Activated CD8-positive, alpha-beta T cell treated with anti-CD3 and anti-CD28 coated beads for 36 hours (primary cell): ENCODE measurements at regions not wholly inside any gene's neighbourhood (a gene's known extent, or its start where the extent isn't known, plus 50 kb on each side); places are given as distances from the start of the nearest gene placed in this dataset.
"Not testable (repeated sequence)": the region's sequence is repeated elsewhere in the genome, so short reads cannot be mapped to it uniquely, and the experiment has no call there.

Experiments used
- ATAC-seq: fragments of 200-7000 bp; cut with Tn5 transposase; one replicate; pipeline ENCODE4 v1.10.0; 2021; ENCODE audit warnings: mild to moderate bottlenecking, moderate library complexity
- CTCF ChIA-PET: fragments of 350-600 bp; sonication (Branson Sonifier 250); formaldehyde crosslinking; loops from one replicate; lab custom pipeline; 2021; ENCODE audit warnings: antibody characterized with exemption; lab: Charles Lee
- POLR2A ChIA-PET: fragments of 350-600 bp; sonication (Branson Sonifier 250); formaldehyde crosslinking; loops from one replicate; lab custom pipeline; 2021; ENCODE audit warnings: antibody characterized with exemption; lab: Charles Lee
- DNase-seq: peaks from one replicate; pipeline ENCODE4 v3.0.0-alpha.2; 2020
- H3K27ac Mint-ChIP-seq: one replicate; pipeline ENCODE4 v1.8.0; 2021; ENCODE audit warnings: mild to moderate bottlenecking, mixed read lengths
- H3K27me3 Mint-ChIP-seq: one replicate; pipeline ENCODE4 v1.8.0; 2021; ENCODE audit warnings: mixed read lengths
- H3K36me3 Mint-ChIP-seq: one replicate; pipeline ENCODE4 v1.8.0; 2021; ENCODE audit warnings: low read depth, mixed read lengths
- H3K4me1 Mint-ChIP-seq: one replicate; pipeline ENCODE4 v1.8.0; 2021; ENCODE audit warnings: low read depth, mixed read lengths
- H3K4me3 Mint-ChIP-seq: one replicate; pipeline ENCODE4 v1.8.0; 2021; ENCODE audit warnings: mild to moderate bottlenecking, moderate library complexity, mixed read lengths
- H3K9me3 Mint-ChIP-seq: one replicate; pipeline ENCODE4 v1.8.0; 2021; ENCODE audit warnings: mixed read lengths
- CTCF ChIP-seq: fragments of 200-600 bp; IDR thresholded peaks from one replicate; pipeline ENCODE4 v1.8.0; 2022; ENCODE audit warnings: antibody characterized with exemption, mild to moderate bottlenecking
- intact Hi-C: fragments of 100-400 bp; cut with micrococcal nuclease; formaldehyde crosslinking; loops from one replicate; pipeline ENCODE4 v1.10.0; 2022

GRCh38 chrX:114272096-114272686 is 311.7 kb upstream of the HTR2C start:
- no peak overlapping the region for H3K27ac Mint-ChIP-seq
- ATAC-seq, result no peak

DNA sequence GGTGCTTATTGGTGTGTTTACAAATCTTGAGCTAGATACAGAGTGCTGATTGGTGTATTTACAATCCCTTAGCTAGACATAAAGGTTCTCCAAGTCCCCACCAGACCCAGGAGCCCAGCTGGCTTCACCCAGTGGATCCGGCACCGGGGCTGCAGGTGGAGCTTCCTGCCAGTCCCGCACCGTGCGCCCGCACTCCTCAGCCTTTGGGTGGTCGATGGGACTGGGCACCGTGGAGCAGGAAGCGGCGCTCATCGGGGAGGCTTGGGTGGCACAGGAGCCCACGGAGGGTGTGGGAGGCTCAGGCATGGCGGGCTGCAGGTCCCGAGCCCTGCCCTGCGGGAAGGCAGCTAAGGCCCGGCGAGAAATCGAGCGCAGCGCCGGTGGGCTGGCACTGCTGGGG is 313.5 kb upstream of the HTR2C start:
- H3K4me3 Mint-ChIP-seq, POLR2A ChIA-PET, H3K9me3 Mint-ChIP-seq, intact Hi-C loops, H3K27ac Mint-ChIP-seq, H3K27me3 Mint-ChIP-seq, DNase-seq, H3K4me1 Mint-ChIP-seq, H3K36me3 Mint-ChIP-seq, ATAC-seq: not testable (repeated sequence)
- CTCF ChIA-PET, result interaction anchor here (0.6 kb wide), 1 partner anchor 83 kb away, joined by 3 read pairs; no protein-coding TSS in a partner anchor

More at GRCh38 chrX:114272096-114272686, 311.7 kb upstream of the HTR2C start:
- TF ChIP-seq CTCF, result no peak
- POLR2A ChIA-PET, result no interaction called here
- no peaks in the 10 kb centered on the region for H3K27me3 Mint-ChIP-seq
- H3K4me1 Mint-ChIP-seq, result no peaks in the 10 kb centered on the region
- CTCF ChIA-PET, result no interaction called here
- H3K9me3 Mint-ChIP-seq, result no peaks in the 10 kb centered on the region
- intact Hi-C loops, result no loop called here
- no peaks in the 10 kb centered on the region for H3K36me3 Mint-ChIP-seq
- no peak overlapping the region for H3K4me3 Mint-ChIP-seq
- DNase-seq, result no peak

DNA sequence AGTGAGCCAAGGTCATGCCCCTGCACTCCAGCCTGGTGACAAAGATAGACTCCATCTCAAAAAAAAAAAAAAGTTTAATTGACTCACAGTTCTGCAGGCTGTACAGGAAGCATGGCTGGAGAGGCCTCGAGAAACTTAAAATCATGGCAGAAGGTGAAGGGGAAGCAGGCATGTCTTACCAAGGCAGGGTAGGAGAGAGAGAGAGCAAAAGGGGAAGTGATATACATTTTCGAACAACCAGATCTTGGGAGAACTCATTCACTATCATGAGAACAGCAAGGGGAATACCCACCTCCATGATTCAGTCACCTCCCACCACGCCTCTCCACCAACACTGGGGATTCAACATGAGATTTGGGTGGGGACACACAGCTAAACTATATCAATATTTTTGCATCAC is 315.2 kb upstream of the HTR2C start:
- no peak for DNase-seq
- intact Hi-C loops, result no loop called here
- ChIA-PET POLR2A (no interaction called here), CTCF (no interaction called here)
- H3K4me3 Mint-ChIP-seq, result no peak overlapping the region
- ATAC-seq, result no peak
- no peaks in the 10 kb centered on the region for H3K9me3 Mint-ChIP-seq
- H3K27ac Mint-ChIP-seq, result no peak overlapping the region
- no peaks in the 10 kb centered on the region for H3K36me3 Mint-ChIP-seq
- H3K4me1 Mint-ChIP-seq, result no peaks in the 10 kb centered on the region
- H3K27me3 Mint-ChIP-seq, result no peaks in the 10 kb centered on the region
- no peak for TF ChIP-seq CTCF

DNA sequence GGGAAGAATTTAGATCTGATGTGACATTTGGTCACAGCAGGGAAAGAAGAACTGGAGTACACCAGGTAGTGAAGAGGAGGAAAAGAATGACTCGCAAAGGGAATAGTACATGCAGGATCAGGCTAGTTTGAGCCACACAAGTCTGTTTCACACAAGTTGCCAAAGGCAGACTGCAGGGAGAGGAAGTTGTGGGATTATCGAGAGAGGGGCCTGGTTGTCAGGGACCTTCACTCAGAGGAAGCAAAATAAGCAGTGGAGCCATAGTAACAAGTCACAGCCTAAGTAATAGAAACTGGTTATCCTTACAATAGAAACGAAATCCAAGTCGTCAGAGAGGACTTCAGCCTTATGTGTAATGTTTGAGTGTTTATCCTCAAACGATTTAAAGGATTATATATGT is 316.7 kb upstream of the HTR2C start:
- ChIA-PET CTCF (no interaction called here), POLR2A (no interaction called here)
- H3K4me1 Mint-ChIP-seq, result no peaks in the 10 kb centered on the region
- H3K36me3 Mint-ChIP-seq, result no peaks in the 10 kb centered on the region
- DNase-seq, result no peak
- H3K4me3 Mint-ChIP-seq, result no peak overlapping the region
- H3K9me3 Mint-ChIP-seq, result no peaks in the 10 kb centered on the region
- no peak for ATAC-seq
- TF ChIP-seq CTCF, result no peak
- intact Hi-C loops, result no loop called here
- no peak overlapping the region for H3K27ac Mint-ChIP-seq
- H3K27me3 Mint-ChIP-seq, result no peaks in the 10 kb centered on the region

GRCh38 chrX:114252186-114252585 is 331.7 kb upstream of the HTR2C start:
- Mint-ChIP-seq H3K36me3 (no peaks in the 10 kb centered on the region), H3K4me1 (no peaks in the 10 kb centered on the region), H3K4me3 (no peak overlapping the region), H3K27me3 (no peaks in the 10 kb centered on the region), H3K27ac (no peak overlapping the region), H3K9me3 (peaks cover 2% of the 10 kb centered on the region)
- DNase-seq (no peak), ATAC-seq (no peak)
- ChIA-PET CTCF (no interaction called here), POLR2A (no interaction called here)
- intact Hi-C loops, result no loop called here
- TF ChIP-seq CTCF, result no peak
